Stimulated activated CD8-positive, alpha-beta memory T cell treated with anti-CD3 and anti-CD28 coated beads, Interleukin-4, amount 100 ng/mL, for 4 hours (primary cell): ENCODE measurements at regions not wholly inside any gene's neighbourhood (a gene's known extent, or its start where the extent isn't known, plus 50 kb on each side); places are given as distances from the start of the nearest gene placed in this dataset.

ENCODE experiments used
- DNase-seq, 2 donors: peaks; one replicate each; pipeline ENCODE4 v3.0.0-alpha.2; 2020; ENCODE audit warnings: low read depth in 2 of 2, low spot score in 1 of 2

DNA sequence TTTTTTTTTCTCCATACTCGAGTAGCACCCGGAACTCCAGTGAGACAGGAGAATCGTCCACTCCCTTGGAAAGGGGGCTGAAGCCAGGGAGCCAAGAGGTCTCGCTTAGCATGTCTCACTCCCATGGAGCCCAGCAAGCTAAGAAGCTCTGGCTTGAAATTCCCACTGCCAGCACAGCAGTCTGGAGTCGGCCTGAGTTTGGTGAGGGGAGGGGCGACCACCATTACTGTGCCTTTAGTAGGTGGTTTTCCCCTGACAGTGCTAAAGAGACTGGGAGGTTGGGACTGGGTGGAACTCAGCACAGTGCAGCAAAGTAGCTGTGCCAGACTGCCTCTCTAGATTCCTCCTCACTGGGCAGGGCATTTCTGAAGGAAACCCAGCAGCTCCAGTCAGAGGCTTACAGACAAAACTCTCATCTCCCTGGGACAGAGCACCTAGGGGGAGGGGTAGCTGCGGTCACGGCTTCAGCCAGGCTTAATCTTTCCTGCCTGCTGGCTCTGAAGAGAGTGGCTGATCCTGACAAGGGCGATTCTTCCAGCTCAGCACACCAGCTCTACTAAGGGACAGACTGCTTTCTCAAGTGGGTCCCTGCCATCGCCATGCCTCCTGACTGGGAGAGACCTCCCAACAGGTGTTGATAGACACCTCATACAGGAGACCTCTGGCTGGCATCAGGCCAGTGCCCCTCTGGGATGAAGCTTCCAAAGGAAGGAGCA lies 414.5 kb upstream of the ZNF608 start:
- DNase-seq, result no peak

DNA sequence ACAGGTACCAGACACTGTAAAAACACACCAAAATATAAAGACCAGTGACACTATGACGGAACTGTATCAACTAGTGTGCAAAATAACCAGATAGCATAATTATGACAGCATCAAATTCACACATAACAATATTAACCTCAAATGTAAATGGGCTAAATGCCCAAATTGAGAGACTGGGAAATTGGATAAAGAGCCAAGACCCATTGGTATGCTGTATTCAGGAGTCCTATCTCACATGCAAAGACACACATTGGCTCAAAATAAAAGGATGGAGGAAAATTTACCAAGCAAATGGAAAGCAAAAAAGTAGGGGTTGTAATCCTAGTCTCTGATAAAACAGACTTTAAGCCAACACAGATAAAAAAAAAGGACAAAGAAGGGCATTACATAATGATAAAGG lies 416.3 kb upstream of the ZNF608 start:
- no peak for DNase-seq

DNA sequence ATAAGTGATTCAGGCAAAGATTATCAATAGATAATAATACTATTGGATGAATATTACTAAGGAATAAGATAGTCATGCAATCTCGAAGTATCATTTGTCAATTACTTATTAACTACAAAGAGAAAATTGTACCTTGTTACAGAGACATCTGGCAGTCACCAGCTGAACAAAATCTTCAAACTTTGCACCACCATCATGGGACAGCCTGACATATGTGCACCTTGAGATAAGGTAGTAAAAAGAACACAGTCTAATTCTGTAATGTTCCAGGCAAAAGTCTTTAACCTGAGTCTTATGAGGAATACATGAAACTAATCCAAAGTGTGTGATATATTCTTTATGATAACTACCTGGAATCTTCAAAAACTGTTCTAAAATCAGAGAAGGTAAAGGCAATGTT lies 423.0 kb upstream of the ZNF608 start:
- no peak for DNase-seq

DNA sequence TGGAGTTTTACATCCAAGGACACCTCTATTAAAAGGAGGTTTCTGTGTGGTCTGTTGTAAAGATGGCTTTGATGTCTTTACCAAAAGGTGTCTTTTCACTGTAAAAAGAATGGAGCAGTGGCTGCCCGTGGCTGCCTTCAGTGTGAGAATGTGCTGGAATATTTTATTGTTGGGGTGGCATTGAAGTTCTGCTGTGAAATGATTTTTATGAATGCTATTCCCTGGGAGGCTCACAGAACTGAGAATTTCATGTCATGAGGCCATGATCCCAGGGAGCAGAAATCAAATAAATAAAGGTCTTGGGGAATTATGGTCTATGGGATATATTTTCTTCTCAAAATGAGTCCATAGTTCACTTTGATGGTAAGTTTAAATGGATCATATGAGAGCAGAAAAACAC lies 425.2 kb upstream of the ZNF608 start:
- DNase-seq, result no peak

DNA sequence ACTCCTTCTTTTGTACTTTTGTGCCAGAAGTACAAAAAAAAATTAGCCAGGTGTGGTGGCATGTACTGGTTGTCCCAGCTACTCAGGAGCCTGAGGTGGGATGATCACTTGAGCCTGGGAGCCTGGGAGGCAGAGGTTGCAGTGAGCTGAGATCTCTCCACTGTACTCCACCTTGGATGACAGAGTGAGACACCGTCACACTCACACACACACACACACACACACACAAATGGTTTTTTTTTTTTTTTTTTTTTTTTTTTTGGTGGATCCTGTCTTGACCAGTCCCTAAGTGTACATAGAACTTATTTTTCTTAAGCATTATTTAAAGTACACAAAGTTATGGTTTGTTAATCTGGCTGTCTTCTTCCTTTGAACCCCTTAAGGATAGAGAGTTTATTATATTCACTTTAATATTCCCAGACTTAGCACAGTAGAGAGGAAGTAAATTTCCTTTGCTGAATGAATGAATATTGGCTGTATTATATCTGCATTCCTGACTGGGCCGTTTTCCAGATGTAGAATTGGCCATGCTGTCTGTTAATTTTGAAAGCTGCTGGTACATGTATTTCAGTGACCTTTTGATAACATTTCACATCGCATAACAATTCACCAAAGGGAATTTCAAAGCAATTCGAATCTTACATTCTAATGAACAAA lies 429.0 kb upstream of the ZNF608 start:
- DNase-seq, result no peak

DNA sequence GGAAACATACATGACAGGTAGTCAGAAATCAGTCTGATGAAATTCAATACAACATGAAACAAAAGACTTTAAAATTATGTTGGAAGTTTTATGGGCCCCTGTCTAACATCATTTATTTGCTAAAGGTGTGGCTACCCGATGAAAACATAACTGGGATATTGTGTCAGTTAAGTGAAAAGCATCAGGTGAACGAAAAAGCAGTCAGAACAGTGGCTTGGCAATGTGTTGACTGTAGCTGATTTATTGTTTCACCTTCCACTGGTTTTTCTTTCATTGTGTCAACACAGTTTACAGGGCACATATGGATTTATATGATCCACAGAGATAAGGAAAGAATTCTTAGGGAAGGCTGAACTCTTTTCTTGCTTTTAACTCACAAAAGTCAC lies 429.6 kb upstream of the ZNF608 start:
- DNase-seq, result no peak

DNA sequence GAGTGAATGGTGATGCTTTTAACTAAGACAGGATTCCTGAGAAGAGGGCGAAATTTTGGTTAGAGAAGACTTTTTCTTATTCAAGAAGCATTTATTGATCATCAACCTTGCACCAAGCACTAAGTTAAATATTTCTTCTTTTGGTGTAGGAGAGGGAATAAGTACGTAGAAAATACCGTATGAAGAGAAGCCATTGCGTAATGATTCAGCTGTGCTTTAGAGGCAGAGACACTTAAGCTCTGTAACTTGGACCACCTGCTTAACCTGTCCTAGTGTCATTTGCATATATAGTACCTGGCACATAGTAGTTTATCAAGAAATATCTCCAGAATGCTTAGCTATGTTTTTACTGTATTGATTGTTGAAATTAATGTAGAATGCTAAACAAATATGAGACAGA lies 430.9 kb upstream of the ZNF608 start:
- DNase-seq, result no peak

DNA sequence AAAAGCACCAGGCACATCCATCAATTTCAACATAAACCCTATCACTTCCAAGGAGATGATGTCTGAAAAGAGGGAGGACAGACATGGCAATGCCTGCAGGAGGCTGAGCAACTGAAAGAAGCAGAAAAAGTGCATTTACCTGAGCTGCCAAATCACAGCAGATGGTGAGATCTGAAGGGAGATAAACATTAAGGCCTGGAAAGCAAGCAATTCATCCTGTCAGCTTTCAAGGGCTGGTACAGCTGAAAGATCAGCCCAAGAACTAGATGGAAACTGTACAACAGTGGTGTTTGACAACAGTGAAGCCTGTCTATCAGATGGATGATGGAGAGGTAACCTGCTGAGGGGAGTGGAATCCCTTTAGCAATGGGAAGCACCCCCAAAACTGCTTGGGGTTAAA lies 433.2 kb upstream of the ZNF608 start:
- no peak for DNase-seq

DNA sequence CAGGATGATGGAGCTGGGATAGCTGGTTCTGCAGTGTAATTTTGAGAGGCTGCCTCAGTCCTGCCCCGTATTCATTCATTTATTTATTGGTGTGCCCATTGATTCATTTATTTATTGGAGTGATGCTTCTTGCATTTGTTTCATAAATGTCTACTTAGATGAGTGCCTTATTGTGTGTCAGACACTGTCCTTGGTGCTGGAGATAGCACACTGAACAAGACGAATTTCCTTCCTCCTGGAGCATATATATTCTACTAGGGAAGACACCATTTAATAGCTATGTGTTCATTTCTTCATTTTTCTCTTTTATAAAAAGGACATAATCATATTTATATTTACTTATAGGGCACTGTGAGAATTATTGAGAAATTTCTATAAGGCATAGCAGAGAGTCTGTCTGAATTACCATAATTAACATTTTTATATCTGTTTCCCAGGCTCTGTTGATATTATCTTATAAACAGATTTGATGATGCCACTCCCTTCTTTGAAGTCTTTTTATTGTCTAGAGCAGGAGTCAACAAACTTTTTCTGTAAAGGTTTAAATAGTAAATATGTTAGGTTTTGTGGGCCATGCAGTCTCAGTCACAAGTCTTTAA lies 433.9 kb upstream of the ZNF608 start:
- no peak for DNase-seq

DNA sequence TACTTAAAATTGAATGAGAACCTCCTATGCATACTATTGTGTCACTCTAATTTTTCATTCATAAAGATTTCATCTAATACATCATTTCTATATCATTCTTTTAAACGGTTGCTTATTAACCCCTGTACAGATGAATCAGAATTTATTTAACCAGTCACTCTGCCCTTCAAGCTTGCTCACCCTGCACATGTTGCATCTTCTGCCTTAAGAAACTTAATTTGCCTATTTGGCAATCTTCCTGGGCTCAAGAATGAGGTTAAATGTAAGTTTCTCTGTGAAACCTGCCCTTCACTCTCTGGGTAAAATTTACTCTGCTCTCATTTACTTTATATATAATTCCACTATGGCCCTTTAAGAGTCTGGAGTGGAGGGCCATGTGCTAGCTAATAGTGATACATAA lies 434.7 kb upstream of the ZNF608 start:
- no peak for DNase-seq

DNA sequence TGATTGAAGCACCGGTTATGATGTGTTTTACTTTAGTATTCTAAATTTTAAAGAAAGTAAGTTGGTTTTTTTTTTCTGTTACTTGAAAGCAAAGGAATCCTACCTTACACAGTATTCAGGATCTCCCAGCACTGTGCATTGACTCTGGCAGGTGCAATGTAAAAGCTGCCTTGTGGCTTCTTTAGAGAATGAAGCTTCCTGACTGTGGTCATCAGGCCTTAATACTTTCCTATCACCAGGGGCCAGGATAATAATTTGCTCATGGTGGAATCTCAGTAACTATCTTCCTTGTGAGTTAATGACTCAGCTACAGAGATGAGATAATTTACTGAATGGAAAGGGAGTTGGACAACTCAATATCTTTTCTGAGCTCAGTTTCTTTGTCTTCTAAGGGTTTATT lies 435.5 kb upstream of the ZNF608 start:
- no peak for DNase-seq

DNA sequence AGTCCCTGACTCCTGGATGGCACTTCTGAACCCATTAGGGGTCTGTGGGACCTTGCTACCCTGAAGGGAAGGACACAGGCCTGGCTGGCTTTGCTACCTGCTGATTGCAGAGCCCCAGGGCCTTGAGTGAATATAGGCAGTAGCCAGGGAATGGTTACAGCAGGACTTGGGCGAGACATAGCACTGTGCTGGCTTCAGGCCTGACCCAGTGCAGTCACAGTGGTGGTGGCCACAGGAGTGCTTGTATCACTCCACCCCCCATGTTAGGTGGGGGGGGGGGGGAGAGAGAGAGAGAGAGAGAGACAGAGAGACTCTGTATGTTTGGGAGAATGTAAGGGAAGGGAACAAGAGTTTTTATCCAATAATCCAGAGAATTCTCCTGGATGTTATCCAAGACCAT lies 439.3 kb upstream of the ZNF608 start:
- no peak for DNase-seq

DNA sequence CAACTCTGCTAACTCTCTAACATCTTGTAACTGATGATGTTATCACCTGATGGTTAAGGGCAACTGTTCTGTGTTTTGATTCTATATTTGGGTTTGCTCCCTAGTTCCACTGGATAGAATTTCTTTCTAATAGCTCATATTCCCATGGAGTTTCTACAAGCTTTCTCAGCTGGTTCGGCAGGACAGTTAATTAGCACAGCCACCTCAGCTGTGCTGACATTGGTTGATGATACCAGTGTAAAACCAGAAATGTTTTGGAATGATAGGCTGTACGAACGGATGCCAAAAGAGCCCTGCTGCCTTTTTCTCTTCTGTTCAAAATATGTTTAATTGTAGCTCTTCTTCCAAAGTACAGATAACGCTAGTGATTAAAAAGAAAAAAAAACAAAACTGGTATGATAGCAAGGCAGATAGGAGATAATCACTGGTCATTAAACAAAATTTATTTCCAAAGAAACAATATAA lies 440.5 kb upstream of the ZNF608 start:
- DNase-seq, result no peak

DNA sequence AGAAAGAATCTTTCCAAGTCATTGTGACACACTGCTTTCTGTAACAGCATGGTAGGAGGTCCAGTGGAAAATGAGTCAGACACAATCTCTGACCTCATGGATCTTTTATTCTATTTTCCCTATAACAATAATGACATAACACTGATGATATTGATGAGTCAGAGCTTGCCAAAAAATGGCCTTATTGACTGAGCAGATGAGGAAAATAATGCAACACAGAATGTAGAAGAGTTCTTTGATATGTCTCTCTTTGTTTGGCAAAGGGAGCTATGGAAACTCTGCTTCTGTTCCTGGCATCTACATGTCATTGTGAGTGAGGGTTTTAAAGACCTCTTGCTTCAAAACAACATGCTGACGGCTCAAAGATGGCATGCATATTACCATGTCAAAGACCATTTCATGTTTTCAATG lies 443.1 kb upstream of the ZNF608 start:
- DNase-seq, result no peak

DNA sequence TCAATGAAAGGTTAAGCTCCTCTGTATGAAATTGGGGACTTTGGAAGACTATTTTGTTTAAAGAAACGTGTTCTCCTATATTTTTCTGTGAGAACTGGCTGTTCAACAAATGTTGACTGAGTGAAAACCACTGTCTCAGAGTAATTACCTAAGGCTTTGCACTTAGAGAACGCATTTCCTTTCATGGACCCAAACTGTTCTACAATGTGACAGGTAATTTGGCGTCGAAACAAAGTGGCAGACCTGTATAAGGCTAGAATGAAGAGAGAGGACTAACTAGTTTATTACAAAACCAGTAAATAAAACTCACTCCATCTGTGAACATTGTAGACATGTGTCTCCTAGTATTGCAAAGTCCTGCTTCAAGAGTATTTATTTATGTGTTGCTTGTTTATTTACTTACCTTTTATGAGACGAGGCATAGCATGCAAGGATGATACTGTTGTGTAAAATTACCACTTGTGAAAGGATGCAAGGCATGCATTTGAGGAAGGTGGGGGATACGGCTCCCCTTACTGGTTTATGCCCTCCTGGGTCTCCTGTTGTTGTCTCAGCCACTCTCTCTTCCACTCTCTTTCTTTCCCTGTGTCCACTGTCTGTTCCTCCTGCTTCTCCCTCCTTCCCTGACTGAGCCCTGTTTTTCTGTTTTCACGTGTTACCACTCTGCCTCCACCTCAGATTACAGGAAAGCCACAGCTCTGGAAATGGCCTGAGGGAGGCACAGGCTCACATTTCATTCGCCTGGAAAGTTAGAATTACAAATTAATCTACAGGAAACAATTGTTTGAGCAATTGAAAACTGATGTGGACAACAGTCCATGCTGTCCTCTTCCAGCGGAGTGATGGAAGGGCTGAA lies 444.0 kb upstream of the ZNF608 start:
- DNase-seq, result no peak

DNA sequence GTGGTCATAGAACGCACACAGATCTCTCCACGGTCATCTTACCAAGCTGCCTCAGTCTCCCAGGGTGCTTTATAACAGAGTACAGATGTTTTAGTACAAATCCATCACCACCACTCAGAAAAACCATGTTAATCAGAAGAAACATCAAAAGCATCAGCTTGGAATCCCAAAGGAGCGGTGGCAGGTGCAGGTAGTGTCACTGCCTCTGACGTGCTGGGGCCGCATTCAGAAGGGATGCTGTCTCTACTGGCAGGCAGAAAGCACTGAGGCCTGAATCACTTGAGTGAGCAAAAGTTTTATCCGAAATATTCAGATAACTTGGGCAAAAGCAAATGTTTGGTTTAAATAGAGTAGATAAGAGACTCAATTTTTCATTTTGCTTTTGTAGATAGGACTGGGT lies 448.4 kb upstream of the ZNF608 start:
- DNase-seq, result no peak

DNA sequence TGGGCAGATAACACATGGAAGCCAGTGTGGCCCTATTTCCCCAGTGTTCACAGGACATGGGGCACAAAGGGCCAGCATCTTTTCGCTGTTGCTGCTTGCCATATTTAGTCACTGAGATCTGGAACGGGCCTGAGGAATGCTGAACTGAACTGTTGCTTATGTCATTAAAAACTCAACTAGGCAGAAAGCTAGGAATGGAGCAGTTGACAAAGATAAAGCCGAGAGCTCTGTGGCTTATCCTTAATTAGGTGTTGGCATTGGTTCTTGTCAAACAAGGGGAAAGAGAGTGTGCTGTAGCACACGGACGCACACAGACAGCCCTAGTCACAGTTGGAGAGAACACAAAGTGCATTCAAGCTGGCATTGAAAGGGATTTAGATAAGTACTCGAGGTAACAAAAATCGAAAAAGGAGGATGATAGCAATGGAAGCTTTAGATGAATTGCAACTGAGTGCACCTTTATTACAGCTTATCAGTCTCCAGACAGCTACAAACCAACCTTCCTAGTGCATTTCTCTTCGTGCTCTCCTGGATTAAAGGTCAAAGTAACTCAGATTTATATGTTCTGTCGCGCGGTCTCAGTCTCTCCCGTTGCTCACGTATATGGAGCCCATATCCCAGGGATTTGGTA lies 450.2 kb upstream of the ZNF608 start:
- DNase-seq, result no peak

DNA sequence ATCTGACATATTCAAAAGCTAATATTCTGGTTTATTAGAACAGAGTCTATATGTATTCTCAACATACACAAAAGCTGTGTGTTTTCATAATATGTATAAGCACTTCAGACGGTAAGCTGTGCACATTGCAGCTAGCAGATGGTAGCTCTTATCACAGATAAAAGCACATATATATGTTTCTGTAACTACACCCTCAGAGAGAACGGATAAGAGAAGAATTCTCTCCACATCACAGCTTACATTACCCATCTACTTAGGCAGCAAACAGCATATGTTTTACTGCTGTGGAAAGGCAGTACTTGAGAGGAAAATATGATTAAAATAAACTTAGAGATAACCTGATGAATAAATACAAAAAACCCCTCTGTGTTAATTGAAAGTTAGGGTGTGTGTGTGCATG lies 450.9 kb upstream of the ZNF608 start:
- DNase-seq, result no peak

DNA sequence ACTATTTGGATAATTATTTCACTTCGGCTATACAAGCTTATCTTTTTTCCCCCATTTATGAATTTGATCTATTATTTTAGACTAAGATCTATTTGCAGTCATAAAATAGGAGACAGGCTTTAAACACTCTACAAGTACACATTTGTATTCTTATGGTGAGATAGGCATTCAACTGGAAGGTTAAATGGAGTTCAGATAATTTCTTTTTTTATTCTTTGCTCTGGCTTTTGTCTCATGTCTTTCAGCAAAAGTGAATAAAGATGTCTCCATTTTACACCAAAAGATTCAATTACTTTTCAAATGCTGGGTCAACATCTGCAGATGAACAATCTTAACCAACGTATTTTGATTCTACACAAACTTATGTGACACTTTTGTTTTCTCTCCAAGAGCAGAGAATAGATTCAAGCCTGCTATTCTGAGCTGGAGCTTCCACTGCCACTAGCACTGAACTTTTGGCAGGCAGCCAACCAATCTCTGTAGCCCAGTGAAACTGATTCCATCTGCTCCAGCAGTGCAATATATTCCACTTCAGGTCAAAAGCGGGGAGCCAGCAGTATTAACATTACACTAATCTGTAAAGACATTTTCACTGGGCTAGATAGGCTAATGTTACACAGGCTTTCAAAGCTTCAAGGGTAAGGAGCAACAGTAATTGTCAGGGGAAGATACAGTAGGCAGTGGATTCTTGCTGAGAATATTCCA lies 452.0 kb upstream of the ZNF608 start:
- no peak for DNase-seq

DNA sequence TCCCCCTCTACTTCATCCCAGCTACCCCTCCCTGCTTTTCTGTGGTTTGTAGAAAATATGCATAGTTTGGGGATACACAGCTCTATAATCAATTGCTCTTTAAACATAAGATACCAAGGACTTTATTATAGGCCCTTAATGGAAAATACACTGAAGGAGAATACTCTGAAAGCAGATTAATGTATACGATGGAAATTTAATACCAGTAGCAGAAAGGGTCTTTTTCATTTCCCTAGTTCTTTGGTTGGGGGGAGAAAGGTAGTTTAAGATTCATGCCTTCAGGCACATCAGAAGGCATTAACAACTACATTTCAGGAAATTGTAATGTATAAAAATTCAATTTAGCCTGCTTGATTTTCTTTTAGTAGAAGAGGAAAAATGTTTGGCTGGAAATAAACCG lies 452.9 kb upstream of the ZNF608 start:
- no peak for DNase-seq
